GM12892 (cell line): ENCODE measurements at regions not wholly inside any gene's neighbourhood (a gene's known extent, or its start where the extent isn't known, plus 50 kb on each side); places are given as distances from the start of the nearest gene placed in this dataset.

Experiments
- POLR2A ChIP-seq: IDR thresholded peaks from 2 replicates; pipeline ENCODE4 v1.6.1; 2011; ENCODE audit warnings: low read depth, low read length, control low read depth
- POLR2AphosphoS5 ChIP-seq: IDR thresholded peaks from 2 replicates; pipeline ENCODE4 v1.6.1; 2011; ENCODE audit warnings: low read depth, low read length, control low read depth

DNA sequence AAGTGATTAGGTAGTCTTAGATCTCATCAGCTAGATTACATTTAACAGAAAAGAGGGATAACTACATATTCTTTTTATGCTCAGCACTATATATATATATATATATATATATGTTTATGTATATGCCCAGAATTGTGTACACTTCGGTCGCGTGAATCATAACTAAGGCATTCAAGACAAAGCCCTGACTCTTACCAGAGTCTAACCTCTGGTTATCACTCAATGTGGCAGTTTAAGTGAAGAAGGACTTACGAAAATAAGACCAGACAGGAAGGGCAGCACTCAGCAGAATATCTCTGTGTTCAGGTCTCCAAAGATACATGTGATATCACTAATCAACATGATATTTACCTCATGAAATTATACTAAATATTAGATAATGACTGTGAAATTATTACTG lies 1326.7 kb downstream of the MRPL39 start:
- TF ChIP-seq POLR2AphosphoS5 (no peak), POLR2A (no peak)
